HL-60/S4 treated with phorbol 12-myristate 13-acetate at 8.2 ng/mL for 4 days and 3 days (cell line): ENCODE measurements at regions not wholly inside any gene's neighbourhood (a gene's known extent, or its start where the extent isn't known, plus 50 kb on each side); places are given as distances from the start of the nearest gene placed in this dataset.
"Not testable (repeated sequence)": the region's sequence is repeated elsewhere in the genome, so short reads cannot be mapped to it uniquely, and the experiment has no call there.

ENCODE experiments used
- in situ Hi-C: fragments of 300-500 bp; cut with MboI; formaldehyde crosslinking; loops from 2 replicates; pipeline ENCODE4 v1.15.0; 2022; ENCODE audit warnings: low sequenced_read_pairs

- in situ Hi-C loops, result loop anchor here (25.0 kb wide), 1 partner anchor 125 kb away; no protein-coding TSS in a partner anchor
Observed at GRCh38 chr2:131636704-131637308, 109.1 kb downstream of the CCDC74A start.

- in situ Hi-C loops, result loop anchor here (25.0 kb wide), 1 partner anchor 127 kb away; no protein-coding TSS in a partner anchor
Observed at GRCh38 chr2:131639001-131639620, 111.4 kb downstream of the CCDC74A start.

- in situ Hi-C loops, result loop anchor here (25.0 kb wide), 1 partner anchor 129 kb away; no protein-coding TSS in a partner anchor
Observed at GRCh38 chr2:131641414-131642206, 113.9 kb downstream of the CCDC74A start.

- in situ Hi-C loops, result loop anchor here (25.0 kb wide), 1 partner anchor 131 kb away; no protein-coding TSS in a partner anchor
Observed at GRCh38 chr2:131643180-131643579, 115.5 kb downstream of the CCDC74A start.

- in situ Hi-C loops, result loop anchor here (25.0 kb wide), 1 partner anchor 133 kb away; no protein-coding TSS in a partner anchor
Observed at GRCh38 chr2:131645177-131645765, 117.6 kb downstream of the CCDC74A start.

GRCh38 chr2:131646220-131646619 is 118.5 kb downstream of the CCDC74A start:
- in situ Hi-C loops, result loop anchor here (25.0 kb wide), 1 partner anchor 134 kb away; no protein-coding TSS in a partner anchor

GRCh38 chr2:131646669-131647297 is 119.1 kb downstream of the CCDC74A start:
- in situ Hi-C loops, result loop anchor here (25.0 kb wide), 1 partner anchor 134 kb away; no protein-coding TSS in a partner anchor

- in situ Hi-C loops, result loop anchor here (25.0 kb wide), 1 partner anchor 136 kb away; no protein-coding TSS in a partner anchor
Observed at GRCh38 chr2:131648565-131648964, 120.9 kb downstream of the CCDC74A start.

GRCh38 chr2:131652246-131652645 is 124.6 kb downstream of the CCDC74A start:
- in situ Hi-C loops, result not testable (repeated sequence)

GRCh38 chr2:131654107-131654506 is 126.4 kb downstream of the CCDC74A start:
- in situ Hi-C loops, result not testable (repeated sequence)

- in situ Hi-C loops, result no loop called here
Observed at GRCh38 chr2:131656816-131657633, 129.3 kb downstream of the CCDC74A start.

GRCh38 chr2:131657895-131658768 is 130.4 kb downstream of the CCDC74A start:
- in situ Hi-C loops, result no loop called here

GRCh38 chr2:131658769-131659131 is 131.1 kb downstream of the CCDC74A start:
- in situ Hi-C loops, result no loop called here

GRCh38 chr2:131659168-131659572 is 131.5 kb downstream of the CCDC74A start:
- in situ Hi-C loops, result no loop called here

GRCh38 chr2:131661101-131661782 is 133.6 kb downstream of the CCDC74A start:
- in situ Hi-C loops, result not testable (repeated sequence)

- in situ Hi-C loops, result not testable (repeated sequence)
Observed at GRCh38 chr2:131661884-131662535, 134.3 kb downstream of the CCDC74A start.

GRCh38 chr2:131663501-131663900 is 135.8 kb downstream of the CCDC74A start:
- in situ Hi-C loops, result not testable (repeated sequence)

- in situ Hi-C loops, result not testable (repeated sequence)
Observed at GRCh38 chr2:131665716-131666115, 138.0 kb downstream of the CCDC74A start.
